Thoracic aorta (tissue), 2 donors: ENCODE measurements at regions not wholly inside any gene's neighbourhood (a gene's known extent, or its start where the extent isn't known, plus 50 kb on each side); places are given as distances from the start of the nearest gene placed in this dataset.

ENCODE experiments used
- ATAC-seq: fragments of 150-250 bp; one replicate; pipeline ENCODE4 v1.8.0; 2017; ENCODE audit warnings: low read depth; ENCODE audit not compliant: insufficient number of reproducible peaks, low FRiP score
- DNase-seq: peaks from one replicate; pipeline ENCODE4 v3.0.0-alpha.2; 2020; ENCODE audit warnings: low spot score
- H3K27ac ChIP-seq, 2 donors: fragments of 200-600 bp; sonication (generic); 1 replicate in 1 of 2; 2 replicates in 1 of 2; pipeline ENCODE4 v1.5.1; 2016; ENCODE audit warnings: mild to moderate bottlenecking in 2 of 2, moderate library complexity in 2 of 2
- H3K27me3 ChIP-seq: fragments of 200-600 bp; sonication (generic); replicated peaks from 2 replicates; pipeline ENCODE4 v1.6.0; 2016; ENCODE audit warnings: mild to moderate bottlenecking; ENCODE audit not compliant: insufficient read depth
- H3K36me3 ChIP-seq: fragments of 200-600 bp; sonication (generic); one replicate; pipeline ENCODE4 v1.5.1; 2016
- H3K4me1 ChIP-seq, 2 donors: fragments of 200-600 bp; sonication (generic); 1 replicate in 1 of 2; 2 replicates in 1 of 2; pipeline versions ENCODE4 v1.5.1 to v1.6.0; 2016; ENCODE audit warnings: low read depth in 2 of 2, mild to moderate bottlenecking in 1 of 2; ENCODE audit not compliant: control insufficient read depth in 1 of 2
- H3K4me3 ChIP-seq: fragments of 200-600 bp; sonication (generic); 2 replicates; pipeline ENCODE4 v1.5.1; 2016; ENCODE audit warnings: mild to moderate bottlenecking
- H3K9me3 ChIP-seq: fragments of 200-600 bp; sonication (generic); 2 replicates; pipeline ENCODE4 v1.5.1; 2016
- CTCF ChIP-seq: fragments of 200-600 bp; sonication (generic); IDR thresholded peaks from one replicate; pipeline ENCODE4 v1.5.1; 2019; ENCODE audit warnings: antibody characterized with exemption

- DNase-seq (no peak), ATAC-seq (no peak)
- no peaks in the 10 kb centered on the region for H3K9me3 ChIP-seq
- H3K36me3 ChIP-seq: no peaks in the 10 kb centered on the region
- TF ChIP-seq CTCF: no peak
- no peak overlapping the region for H3K27ac ChIP-seq
- H3K27me3 ChIP-seq: no peaks in the 10 kb centered on the region
- no peak overlapping the region for H3K4me3 ChIP-seq
- H3K4me1 ChIP-seq: peaks cover 11 to 17% of the 10 kb centered on the region in 2 donors
Observed at GRCh38 chr10:31614611-31615010, 295.6 kb downstream of the ZEB1 start.

GRCh38 chr10:31612082-31612481, 293.1 kb downstream of the ZEB1 start:
- Histone ChIP-seq H3K4me3 (no peak overlapping the region), H3K27ac (no peak overlapping the region), H3K4me1 (no peaks in the 10 kb centered on the region), H3K36me3 (no peaks in the 10 kb centered on the region), H3K9me3 (no peaks in the 10 kb centered on the region), H3K27me3 (no peaks in the 10 kb centered on the region)
- no peak for ATAC-seq
- no peak for TF ChIP-seq CTCF
- no peak for DNase-seq

DNA sequence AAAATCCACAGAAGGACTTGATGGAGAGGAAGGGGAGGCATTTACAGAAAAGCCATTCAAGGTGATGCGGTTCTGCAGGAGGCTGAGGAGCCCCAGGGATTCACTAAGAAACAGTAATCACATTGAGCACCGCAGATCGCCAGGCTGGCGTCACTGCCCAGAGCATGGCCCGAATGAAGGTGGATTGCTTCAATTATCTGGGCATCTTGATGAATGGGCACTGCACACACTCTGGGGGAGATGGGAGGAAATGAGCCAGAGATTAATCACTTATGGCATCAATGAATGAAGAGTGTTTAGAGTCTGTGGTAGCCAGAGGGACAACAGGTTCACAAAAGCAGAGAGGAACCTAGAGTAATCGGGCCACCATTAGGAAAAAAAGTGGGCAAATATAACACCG, 292.1 kb downstream of the ZEB1 start:
- Histone ChIP-seq H3K36me3 (no peaks in the 10 kb centered on the region), H3K9me3 (no peaks in the 10 kb centered on the region), H3K27me3 (no peaks in the 10 kb centered on the region), H3K27ac (no peak overlapping the region), H3K4me1 (no peaks in the 10 kb centered on the region), H3K4me3 (no peak overlapping the region)
- no peak for ATAC-seq
- no peak for TF ChIP-seq CTCF
- no peak for DNase-seq

GRCh38 chr10:31607481-31607880, 288.5 kb downstream of the ZEB1 start:
- ATAC-seq: no peak
- Histone ChIP-seq H3K36me3 (no peaks in the 10 kb centered on the region), H3K4me1 (peaks cover 0 to 11% of the 10 kb centered on the region in 2 donors), H3K27ac (no peak overlapping the region), H3K27me3 (no peaks in the 10 kb centered on the region), H3K9me3 (no peaks in the 10 kb centered on the region), H3K4me3 (no peak overlapping the region)
- no peak for TF ChIP-seq CTCF
- no peak for DNase-seq

DNA sequence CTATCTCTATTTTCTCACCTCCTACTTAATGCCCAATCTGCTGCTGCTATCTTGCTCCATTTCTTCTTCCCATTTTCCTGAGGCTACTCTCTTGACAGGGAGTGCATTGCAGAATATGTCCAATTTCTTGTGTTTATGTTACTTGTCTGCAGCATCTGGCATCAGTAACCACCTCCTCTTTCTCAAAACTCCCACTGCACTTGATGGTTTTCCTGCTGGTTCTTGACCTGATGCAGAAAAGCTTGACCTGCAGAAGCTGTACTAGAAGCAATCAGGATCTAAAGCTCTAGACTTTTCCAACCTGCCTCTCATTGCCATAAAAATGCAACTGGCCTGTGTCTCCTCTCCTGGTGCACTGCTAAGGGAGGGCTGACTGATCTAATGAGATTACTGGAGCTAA, 287.8 kb downstream of the ZEB1 start:
- Histone ChIP-seq H3K4me1 (peaks cover 0 to 16% of the 10 kb centered on the region in 2 donors), H3K27me3 (no peaks in the 10 kb centered on the region), H3K4me3 (no peak overlapping the region), H3K36me3 (no peaks in the 10 kb centered on the region), H3K9me3 (no peaks in the 10 kb centered on the region), H3K27ac (no peak overlapping the region)
- no peak for DNase-seq
- TF ChIP-seq CTCF: no peak
- ATAC-seq: no peak
